ENCODE measurements at regions not wholly inside any gene's neighbourhood (a gene's known extent, or its start where the extent isn't known, plus 50 kb on each side); places are given as distances from the start of the nearest gene placed in this dataset.

DNA sequence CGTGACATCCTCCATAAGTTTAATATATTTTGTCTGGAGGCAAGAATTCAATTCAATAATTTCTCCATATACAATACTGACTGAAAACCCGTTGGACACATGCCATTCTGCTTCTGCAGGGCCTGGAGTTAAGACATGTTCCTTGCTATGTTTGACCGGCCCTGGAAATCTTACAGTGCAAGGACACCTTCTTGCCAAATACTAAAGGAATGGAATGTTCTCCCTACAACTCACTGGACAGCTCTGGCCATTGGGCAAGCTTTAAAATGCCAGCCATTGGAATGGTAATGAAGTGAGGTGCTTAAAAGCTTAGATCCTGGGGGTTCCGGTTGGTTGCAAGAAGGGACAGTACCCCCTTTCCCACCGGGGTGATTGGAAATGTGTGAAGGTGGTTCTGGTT is 329.8 kb upstream of the PROK2 start:
- no peak for TF ChIP-seq CTCF (IDR thresholded peaks at IDR 0.05)
- TF ChIP-seq POLR2A (IDR thresholded peaks at IDR 0.05), result no peak
